H1 (cell line): ENCODE measurements at regions not wholly inside any gene's neighbourhood (a gene's known extent, or its start where the extent isn't known, plus 50 kb on each side); places are given as distances from the start of the nearest gene placed in this dataset.

Experiments used
- CTCF ChIA-PET: fragments of 300-600 bp; sonication (Branson Sonifier 250); formaldehyde crosslinking; loops from one replicate; lab custom pipeline; 2021; ENCODE audit not compliant: partially characterized antibody; lab: Charles Lee
- POLR2A ChIA-PET: fragments of 300-600 bp; sonication (Branson Sonifier 250); formaldehyde crosslinking; loops from one replicate; lab custom pipeline; 2021; ENCODE audit warnings: inconsistent platforms; ENCODE audit not compliant: partially characterized antibody; lab: Charles Lee
- DNase-seq, 2 experiments: peaks; one replicate each; pipeline versions ENCODE4 v3.0.0 to v3.0.0-alpha.2; 2010 to 2022; ENCODE audit warnings: low spot score in 2 of 2, low read depth in 1 of 2, mixed read lengths in 1 of 2
- FAIRE-seq: peaks from 2 replicates; lab custom pipeline; 2011; peaks lifted over from hg19 to GRCh38; lab: Jason Lieb, UNC
- H2AFZ ChIP-seq: 2 replicates; pipeline ENCODE4 v1.8.1; 2012; ENCODE audit warnings: low read length, inconsistent platforms
- H2AK5ac ChIP-seq: 2 replicates; pipeline ENCODE4 v1.6.1; 2013; ENCODE audit warnings: low read depth, low read length
- H2BK120ac ChIP-seq: replicated peaks from 2 replicates; pipeline ENCODE3; 2013; ENCODE audit warnings: low read depth, low read length, inconsistent platforms
- H2BK12ac ChIP-seq: 2 replicates; pipeline ENCODE4 v1.6.1; 2013; ENCODE audit warnings: low read depth, low read length
- H2BK15ac ChIP-seq: 2 replicates; pipeline ENCODE4 v1.6.1; 2013; ENCODE audit warnings: low read length
- H2BK20ac ChIP-seq: 2 replicates; pipeline ENCODE4 v1.6.1; 2013; ENCODE audit warnings: low read length
- H2BK5ac ChIP-seq: 2 replicates; pipeline ENCODE4 v1.6.1; 2013; ENCODE audit warnings: low read depth, low read length
- H3K14ac ChIP-seq: 2 replicates; pipeline ENCODE4 v1.6.1; 2013; ENCODE audit warnings: inconsistent platforms; ENCODE audit not compliant: insufficient read length
- H3K18ac ChIP-seq: 2 replicates; pipeline ENCODE4 v1.6.1; 2013; ENCODE audit warnings: low read length; ENCODE audit errors: extremely low read depth
- H3K23ac ChIP-seq: 2 replicates; pipeline ENCODE4 v1.6.1; 2013; ENCODE audit warnings: inconsistent platforms; ENCODE audit not compliant: insufficient read length
- H3K23me2 ChIP-seq: 2 replicates; pipeline ENCODE4 v1.6.1; 2013; ENCODE audit warnings: low read depth, low read length
- H3K27ac ChIP-seq: 2 replicates; pipeline ENCODE4 v1.6.1; 2011; ENCODE audit warnings: low read depth, low read length, inconsistent platforms
- H3K27me3 ChIP-seq, 4 experiments: replicated peaks in 1 of 4; 1 replicate in 1 of 4; 2 replicates in 3 of 4; pipeline versions ENCODE4 v1.6.1 to v1.8.1; 2011 to 2013; ENCODE audit warnings: low read length in 3 of 4, mild to moderate bottlenecking in 3 of 4, inconsistent platforms in 2 of 4, mixed read lengths in 2 of 4, moderate library complexity in 1 of 4; ENCODE audit not compliant: control insufficient read depth in 3 of 4, insufficient read depth in 3 of 4; ENCODE audit errors: extremely low read depth in 1 of 4
- H3K36me3 ChIP-seq, 4 experiments: 2 replicates each; pipeline versions ENCODE4 v1.6.1 to v1.8.1; 2011 to 2013; ENCODE audit warnings: mild to moderate bottlenecking in 4 of 4, low read length in 3 of 4, moderate library complexity in 2 of 4, control low read depth in 1 of 4, inconsistent platforms in 1 of 4; ENCODE audit not compliant: insufficient read depth in 4 of 4, control insufficient read depth in 2 of 4
- H3K4ac ChIP-seq: replicated peaks from 2 replicates; pipeline ENCODE3; 2013; ENCODE audit warnings: low read length, low read depth, mixed read lengths, inconsistent platforms; ENCODE audit not compliant: insufficient read length
- H3K4me1 ChIP-seq, 4 experiments: replicated peaks in 1 of 4; 1 replicate in 1 of 4; 2 replicates in 3 of 4; pipeline versions ENCODE4 v1.6.1 to v1.8.1; 2011 to 2013; ENCODE audit warnings: low read length in 3 of 4, inconsistent platforms in 2 of 4, mixed read lengths in 1 of 4; ENCODE audit not compliant: insufficient read depth in 4 of 4, control insufficient read depth in 3 of 4
- H3K4me2 ChIP-seq, 2 experiments: 2 replicates each; pipeline versions ENCODE4 v1.6.1 to v1.8.1; 2011 to 2013; ENCODE audit warnings: low read depth in 2 of 2, low read length in 2 of 2, control low read depth in 1 of 2, inconsistent platforms in 1 of 2, mild to moderate bottlenecking in 1 of 2; ENCODE audit not compliant: insufficient read depth in 1 of 2
- H3K4me3 ChIP-seq, 4 experiments: fragments of 200-600, 300-600 bp in 1 of 4; sonication (generic), shearing (Covaris generic), sonication (Bioruptor Twin) in 1 of 4; 2 replicates each; pipeline versions ENCODE4 v1.5.1 to v1.8.1; 2011 to 2016; ENCODE audit warnings: low read length in 4 of 4, low read depth in 3 of 4, control low read depth in 2 of 4, inconsistent platforms in 2 of 4, mild to moderate bottlenecking in 2 of 4, mixed read lengths in 1 of 4, moderate library complexity in 1 of 4; ENCODE audit not compliant: insufficient read depth in 2 of 4; ENCODE audit errors: extremely low read depth in 1 of 4
- H3K56ac ChIP-seq: replicated peaks from 2 replicates; pipeline ENCODE3; 2013; ENCODE audit warnings: low read depth, mild to moderate bottlenecking, mixed read lengths, low read length, inconsistent platforms; ENCODE audit not compliant: insufficient read length
- H3K79me1 ChIP-seq: 2 replicates; pipeline ENCODE4 v1.6.1; 2013; ENCODE audit warnings: low read depth, low read length, control low read depth
- H3K79me2 ChIP-seq, 2 experiments: 2 replicates each; pipeline versions ENCODE4 v1.6.1 to v1.8.1; 2012 to 2013; ENCODE audit warnings: low read length in 2 of 2, mild to moderate bottlenecking in 2 of 2, inconsistent platforms in 1 of 2; ENCODE audit not compliant: insufficient read depth in 2 of 2, control insufficient read depth in 1 of 2
- H3K9ac ChIP-seq, 4 experiments: replicated peaks in 1 of 4; 1 replicate in 1 of 4; 2 replicates in 3 of 4; pipeline versions ENCODE4 v1.6.1 to v1.8.1; 2011 to 2013; ENCODE audit warnings: low read depth in 3 of 4, low read length in 3 of 4, control low read depth in 2 of 4, mild to moderate bottlenecking in 2 of 4, moderate library complexity in 2 of 4, inconsistent platforms in 1 of 4; ENCODE audit errors: extremely low read depth in 1 of 4
- H3K9me3 ChIP-seq, 2 experiments: 2 replicates each; pipeline versions ENCODE4 v1.6.1 to v1.8.1; 2012 to 2013; ENCODE audit warnings: mild to moderate bottlenecking in 2 of 2, moderate library complexity in 2 of 2, control low read depth in 1 of 2, inconsistent platforms in 1 of 2, low read depth in 1 of 2, low read length in 1 of 2, mixed read lengths in 1 of 2; ENCODE audit not compliant: insufficient read depth in 2 of 2
- H4K20me1 ChIP-seq, 2 experiments: replicated peaks in 1 of 2; 2 replicates each; pipeline versions ENCODE3 to v1.8.1; 2011 to 2013; ENCODE audit warnings: inconsistent platforms in 2 of 2, low read length in 2 of 2, mild to moderate bottlenecking in 1 of 2; ENCODE audit not compliant: insufficient read depth in 2 of 2, control insufficient read depth in 1 of 2
- H4K5ac ChIP-seq: 2 replicates; pipeline ENCODE4 v1.6.1; 2013; ENCODE audit warnings: low read length, low read depth, mixed read lengths, inconsistent platforms; ENCODE audit not compliant: insufficient read length
- H4K8ac ChIP-seq: 2 replicates; pipeline ENCODE4 v1.8.0; 2013; ENCODE audit warnings: mild to moderate bottlenecking, moderate library complexity, low read length, inconsistent platforms; ENCODE audit not compliant: insufficient read depth; ENCODE audit errors: extremely low read depth
- H4K91ac ChIP-seq: replicated peaks from 2 replicates; pipeline ENCODE3; 2013; ENCODE audit warnings: low read length, mixed read lengths, inconsistent platforms; ENCODE audit not compliant: insufficient read length
- ATF3 ChIP-seq: IDR thresholded peaks from 2 replicates; pipeline ENCODE4 v1.6.1; 2011; ENCODE audit warnings: low read depth, mild to moderate bottlenecking, low read length; ENCODE audit not compliant: insufficient read depth
- WGBS, 2 experiments: shearing (Covaris generic) in 1 of 2; methylation state at CpG; one replicate each; pipeline versions ENCODE4 v1.1.6 to v1.1.7; 2013 to 2015; ENCODE audit warnings: low lambda C conversion rate in 2 of 2, mixed read lengths in 2 of 2, inconsistent platforms in 1 of 2, low coverage in 1 of 2, missing lambda C conversion rate in 1 of 2; ENCODE audit not compliant: insufficient replicate concordance in 2 of 2, insufficient coverage in 1 of 2, insufficient read length in 1 of 2; ENCODE audit errors: extremely low coverage in 1 of 2, missing lambda C conversion rate in 1 of 2; 5-methylcytosine and 5-hydroxymethylcytosine counted together

GRCh38 chr1:87603626-87604025 is 274.9 kb downstream of the LMO4 start:
- H2BK120ac ChIP-seq, result no peak overlapping the region
- CTCF ChIA-PET, result interaction anchor here (0.6 kb wide), 1 partner anchor 770 kb away, joined by 4 read pairs; no protein-coding TSS in a partner anchor
- no peak overlapping the region for H2BK20ac ChIP-seq
- no peaks in the 10 kb centered on the region for H3K27me3 ChIP-seq
- H3K79me1 ChIP-seq, result no peaks in the 10 kb centered on the region
- DNase-seq (no peak), FAIRE-seq (no peak)
- H3K9ac ChIP-seq, result no peak overlapping the region
- no peaks in the 10 kb centered on the region for H3K23me2 ChIP-seq
- no peak overlapping the region for H4K8ac ChIP-seq
- H2AK5ac ChIP-seq, result no peak overlapping the region
- H2BK15ac ChIP-seq, result no peak overlapping the region
- WGBS, 2 experiments, result 100% methylated on average over 1 of the region's 1 CpG; no CpG with 5 or more reads in 1 of the 2 experiments
- H3K4ac ChIP-seq, result no peak overlapping the region
- no peaks in the 10 kb centered on the region for H3K9me3 ChIP-seq
- TF ChIP-seq ATF3, result no peak
- POLR2A ChIA-PET, result no interaction called here
- no peak overlapping the region for H3K4me3 ChIP-seq
- no peaks in the 10 kb centered on the region for H3K4me1 ChIP-seq
- H3K27ac ChIP-seq, result no peak overlapping the region
- no peak overlapping the region for H2BK5ac ChIP-seq
- H3K56ac ChIP-seq, result no peak overlapping the region
- no peaks in the 10 kb centered on the region for H3K36me3 ChIP-seq
- H3K23ac ChIP-seq, result no peak overlapping the region
- no peak overlapping the region for H3K14ac ChIP-seq
- no peak overlapping the region for H3K18ac ChIP-seq
- no peaks in the 10 kb centered on the region for H4K20me1 ChIP-seq
- no peak overlapping the region for H2AFZ ChIP-seq
- no peak overlapping the region for H2BK12ac ChIP-seq
- H4K5ac ChIP-seq, result no peak overlapping the region
- H3K4me2 ChIP-seq, result no peak overlapping the region
- no peak overlapping the region for H4K91ac ChIP-seq
- H3K79me2 ChIP-seq, result no peaks in the 10 kb centered on the region
